Omental fat pad (tissue), 3 donors: ENCODE measurements at regions not wholly inside any gene's neighbourhood (a gene's known extent, or its start where the extent isn't known, plus 50 kb on each side); places are given as distances from the start of the nearest gene placed in this dataset.

ENCODE experiments used
- ATAC-seq: fragments of 150-250 bp; one replicate; pipeline ENCODE4 v1.9.1; 2016; ENCODE audit warnings: mild to moderate bottlenecking, moderate library complexity; ENCODE audit not compliant: low FRiP score
- DNase-seq: peaks from one replicate; pipeline ENCODE4 v3.0.0-alpha.2; 2019; ENCODE audit warnings: low spot score
- CTCF ChIP-seq, 3 donors: fragments of 450-650 bp; IDR thresholded peaks; one replicate each; pipeline ENCODE4 v1.5.1; 2016 to 2017; ENCODE audit warnings: antibody characterized with exemption in 3 of 3, mild to moderate bottlenecking in 3 of 3, moderate library complexity in 2 of 3

DNA sequence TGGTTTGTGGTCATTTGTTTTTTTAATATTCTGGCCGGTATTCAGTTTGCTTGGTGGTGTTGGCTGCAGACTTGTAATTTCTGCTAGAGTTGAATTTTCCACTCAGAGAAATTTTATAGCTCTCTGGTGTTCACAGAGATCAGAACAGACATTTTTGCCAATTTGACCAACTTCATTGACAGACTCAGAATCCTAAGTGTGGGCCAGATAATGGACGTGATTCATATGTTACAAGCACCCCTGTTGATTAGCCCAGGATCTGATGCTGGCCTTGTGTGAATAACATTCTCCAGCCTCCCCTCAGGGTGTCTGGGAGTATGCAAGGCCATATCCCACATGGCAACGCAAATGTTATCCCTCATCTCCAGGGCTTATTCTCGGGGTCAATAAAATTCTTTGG lies 283.8 kb downstream of the C7orf25 start:
- ATAC-seq (no peak), DNase-seq (no peak)
- no peak for TF ChIP-seq CTCF (IDR thresholded peaks at IDR 0.05)

DNA sequence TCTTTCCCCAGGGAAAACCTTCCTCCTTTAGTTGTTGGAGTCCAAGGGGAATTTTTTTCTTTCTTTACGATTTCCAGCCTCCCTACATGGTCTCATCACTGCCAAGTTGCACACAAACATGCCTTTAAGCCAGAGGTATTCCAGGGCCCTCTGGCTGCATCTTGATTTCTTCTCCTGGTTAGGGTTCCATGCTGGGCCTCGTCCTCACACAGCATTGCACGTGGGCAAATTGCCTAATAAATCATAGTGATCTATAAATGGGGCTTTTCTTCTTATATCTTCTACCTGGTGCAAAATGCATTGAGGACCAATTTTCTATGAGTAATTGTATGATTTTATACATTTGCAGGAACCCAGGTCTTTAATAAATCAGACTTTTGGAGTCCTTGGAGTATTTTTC lies 284.2 kb downstream of the C7orf25 start:
- ATAC-seq (no peak), DNase-seq (no peak)
- no peak for TF ChIP-seq CTCF (IDR thresholded peaks at IDR 0.05)

DNA sequence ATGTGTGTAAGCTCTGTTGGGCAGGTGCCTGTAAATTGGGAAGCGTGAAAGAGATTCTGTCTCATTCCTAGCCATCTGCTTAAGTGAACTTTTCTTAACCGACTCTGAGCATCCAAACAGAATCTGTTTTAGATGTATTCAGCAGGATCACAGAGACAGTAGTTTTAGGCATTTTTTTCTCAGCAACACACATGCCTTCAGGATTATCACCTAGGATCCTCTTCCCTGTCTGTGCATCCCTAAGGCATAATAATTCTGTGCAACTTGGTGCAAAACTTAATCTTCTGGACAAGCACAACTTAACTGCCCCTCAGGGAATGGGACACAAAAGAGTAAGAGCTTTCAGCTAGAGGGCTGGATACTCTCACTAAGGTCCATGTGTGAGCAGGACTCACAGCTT lies 284.8 kb downstream of the C7orf25 start:
- TF ChIP-seq CTCF (IDR thresholded peaks at IDR 0.05): no peak
- ATAC-seq: no peak
- no peak for DNase-seq

DNA sequence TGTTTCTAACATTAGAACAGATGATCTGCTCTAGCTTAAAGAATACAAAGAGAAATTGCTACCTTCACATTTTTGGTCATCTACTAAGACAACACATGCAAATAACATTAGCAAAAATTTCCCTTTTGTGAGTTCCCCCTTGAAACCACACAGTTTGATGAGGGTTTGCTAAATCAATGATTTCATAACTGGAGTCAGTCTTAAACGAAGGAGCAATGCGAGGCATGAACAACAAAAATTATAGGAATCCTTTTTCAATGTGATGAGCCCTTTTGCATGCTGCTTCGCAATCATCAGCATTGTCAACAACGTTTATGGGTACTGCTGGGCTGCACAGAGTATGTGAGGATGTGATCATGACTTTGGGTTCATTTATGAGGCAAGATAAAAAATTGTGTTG lies 286.4 kb downstream of the C7orf25 start:
- no peak for TF ChIP-seq CTCF (IDR thresholded peaks at IDR 0.05)
- ATAC-seq: no peak
- DNase-seq: no peak

- DNase-seq (no peak), ATAC-seq (no peak)
- TF ChIP-seq CTCF (IDR thresholded peaks at IDR 0.05): no peak
These were observed 287.4 kb downstream of the C7orf25 start for GRCh38 chr7:42624471-42624870.

DNA sequence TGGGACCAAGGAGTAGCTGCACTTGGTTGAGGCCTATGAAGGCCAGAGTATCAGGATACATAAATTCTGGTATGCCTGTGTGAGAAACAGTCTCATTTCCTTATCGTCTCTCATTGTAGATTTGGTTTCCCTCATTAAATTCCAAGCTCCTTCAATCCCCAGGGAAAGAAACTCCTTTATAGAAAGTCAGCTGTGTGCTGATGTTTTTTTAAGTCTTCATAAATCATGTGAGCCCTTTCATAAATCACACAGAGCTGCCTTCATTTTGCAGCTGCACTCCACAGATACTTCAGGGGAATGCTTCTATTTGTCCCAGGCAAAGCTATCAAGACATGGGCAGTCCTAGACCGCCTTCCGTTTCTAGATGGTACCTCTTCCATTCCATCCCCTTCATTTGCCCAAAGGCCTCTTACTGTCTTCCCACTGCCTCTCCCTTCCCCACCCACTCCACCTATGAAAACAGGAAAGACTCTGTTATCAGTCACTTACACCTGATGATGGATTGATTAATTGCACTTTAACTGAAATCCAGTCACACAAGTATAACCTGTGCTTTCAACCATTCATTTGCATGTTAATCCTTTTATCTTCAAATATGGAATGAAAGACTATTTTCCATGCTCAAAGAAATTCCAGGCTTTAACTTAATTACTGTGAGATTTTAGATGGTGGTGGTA lies 290.2 kb downstream of the C7orf25 start:
- ATAC-seq: no peak
- DNase-seq: no peak
- TF ChIP-seq CTCF (IDR thresholded peaks at IDR 0.05): no peak

DNA sequence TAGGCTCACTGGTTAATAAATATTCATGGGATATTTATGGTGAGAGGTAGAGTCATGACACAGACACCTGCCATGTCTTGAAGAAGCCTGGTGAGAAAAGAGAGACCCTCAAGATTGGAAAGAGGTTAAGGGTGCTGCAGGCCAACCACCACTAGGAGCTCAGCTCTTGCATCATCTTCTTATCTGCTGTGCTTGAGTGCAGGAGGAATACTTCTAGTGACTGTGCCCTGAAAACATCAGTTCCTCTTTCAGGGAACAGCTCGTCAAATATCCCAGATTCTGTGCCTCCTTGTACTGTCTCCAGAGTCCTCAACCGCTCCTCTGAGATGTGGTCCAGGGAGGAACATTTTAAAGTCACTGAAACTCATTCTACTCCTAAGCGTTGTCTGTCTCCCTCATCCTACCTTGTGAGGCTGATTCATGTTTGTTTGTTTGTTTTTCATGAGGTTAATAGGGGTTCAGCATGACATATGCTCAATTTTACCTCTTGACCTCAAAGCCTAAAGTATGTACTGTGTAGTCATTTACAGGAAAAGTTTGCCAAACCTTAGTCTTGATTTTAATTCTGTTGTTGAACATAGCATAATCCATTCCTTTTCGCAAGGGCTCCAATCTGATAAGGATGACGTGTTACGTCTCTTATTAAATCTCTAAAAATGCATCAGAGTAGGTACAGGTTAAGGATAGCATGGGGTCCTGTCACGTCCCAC lies 293.1 kb downstream of the C7orf25 start:
- ATAC-seq (no peak), DNase-seq (no peak)
- TF ChIP-seq CTCF (IDR thresholded peaks at IDR 0.05): no peak
